ENCODE measurements at regions not wholly inside any gene's neighbourhood (a gene's known extent, or its start where the extent isn't known, plus 50 kb on each side); places are given as distances from the start of the nearest gene placed in this dataset.

- H3K27me3 ChIP-seq = no peaks in the 10 kb centered on the region
- no peaks in the 10 kb centered on the region for H3K4me1 ChIP-seq
- no peak for DNase-seq
- no peaks in the 10 kb centered on the region for H3K9me3 ChIP-seq
- no peak for ATAC-seq (ENCODE audit: low FRiP score in 2 of 2)
- no peaks in the 10 kb centered on the region for H3K36me3 ChIP-seq
- TF ChIP-seq POLR2AphosphoS5 (IDR thresholded peaks at IDR 0.05) (no peak), EP300 (IDR thresholded peaks at IDR 0.05) (no peak), CTCF (IDR thresholded peaks at IDR 0.05) (no peak), POLR2A (IDR thresholded peaks at IDR 0.05) (no peak)
- no peak overlapping the region for H3K27ac ChIP-seq
- 91% methylated on average over 3 of the region's 3 CpGs for WGBS, 2 donors
- no peak overlapping the region for H3K4me3 ChIP-seq
Measured at GRCh38 chr16:6364846-6365245, 967.8 kb upstream of the RBFOX1 start.

- WGBS, 2 donors = 69% methylated on average over 6 of the region's 6 CpGs
Measured at GRCh38 chr16:6363896-6364607, 968.6 kb upstream of the RBFOX1 start.

GRCh38 chr16:6363396-6363795 lies 969.2 kb upstream of the RBFOX1 start:
- H3K27ac ChIP-seq = no peak overlapping the region
- TF ChIP-seq CTCF (IDR thresholded peaks at IDR 0.05) (no peak), EP300 (IDR thresholded peaks at IDR 0.05) (no peak), POLR2A (IDR thresholded peaks at IDR 0.05) (no peak), POLR2AphosphoS5 (IDR thresholded peaks at IDR 0.05) (no peak)
- no peak overlapping the region for H3K4me3 ChIP-seq
- WGBS, 2 donors = 87 to 90% methylated on average over 11 of the region's 11 CpGs
- no peaks in the 10 kb centered on the region for H3K36me3 ChIP-seq
- no peaks in the 10 kb centered on the region for H3K4me1 ChIP-seq
- ATAC-seq (ENCODE audit: low FRiP score in 2 of 2) (no peak), DNase-seq (no peak)
- H3K27me3 ChIP-seq = no peaks in the 10 kb centered on the region
- H3K9me3 ChIP-seq = no peaks in the 10 kb centered on the region

More at GRCh38 chr16:6363896-6364607, 968.6 kb upstream of the RBFOX1 start:
- no peak overlapping the region for H3K27ac ChIP-seq
- H3K27me3 ChIP-seq = no peaks in the 10 kb centered on the region
- H3K9me3 ChIP-seq = no peaks in the 10 kb centered on the region
- H3K36me3 ChIP-seq = no peaks in the 10 kb centered on the region
- DNase-seq = no peak
- H3K4me3 ChIP-seq = no peak overlapping the region
- no peak for TF ChIP-seq POLR2AphosphoS5 (IDR thresholded peaks at IDR 0.05)
- no peak for TF ChIP-seq EP300 (IDR thresholded peaks at IDR 0.05)
- TF ChIP-seq POLR2A (IDR thresholded peaks at IDR 0.05) = no peak
- TF ChIP-seq CTCF (IDR thresholded peaks at IDR 0.05) = no peak
- no peaks in the 10 kb centered on the region for H3K4me1 ChIP-seq
- ATAC-seq (ENCODE audit: low FRiP score in 2 of 2) = no peak

GRCh38 chr16:6362321-6362720 lies 970.3 kb upstream of the RBFOX1 start:
- H3K27ac ChIP-seq = no peak overlapping the region
- ATAC-seq (ENCODE audit: low FRiP score in 2 of 2) = no peak
- H3K36me3 ChIP-seq = no peaks in the 10 kb centered on the region

More at GRCh38 chr16:6362321-6362720, 970.3 kb upstream of the RBFOX1 start:
- Histone ChIP-seq H3K4me1 (no peaks in the 10 kb centered on the region), H3K27me3 (no peaks in the 10 kb centered on the region), H3K9me3 (no peaks in the 10 kb centered on the region), H3K4me3 (no peak overlapping the region)
- TF ChIP-seq CTCF (IDR thresholded peaks at IDR 0.05) = no peak
- no peak for TF ChIP-seq POLR2A (IDR thresholded peaks at IDR 0.05)
- TF ChIP-seq EP300 (IDR thresholded peaks at IDR 0.05) = no peak
- TF ChIP-seq POLR2AphosphoS5 (IDR thresholded peaks at IDR 0.05) = no peak
- WGBS, 2 donors = 67 to 68% methylated on average over 5 of the region's 5 CpGs
- no peak for DNase-seq
